Skin of body (tissue), 1 donor: ENCODE measurements at regions not wholly inside any gene's neighbourhood (a gene's known extent, or its start where the extent isn't known, plus 50 kb on each side); places are given as distances from the start of the nearest gene placed in this dataset.

ENCODE experiments used
- DNase-seq: peaks from one replicate; lab custom pipeline; 2025; lab: John Stamatoyannopoulos, UW

- no peak for DNase-seq
Measured at GRCh38 chr5:96074460-96074859, 112.8 kb upstream of the ELL2 start.

- DNase-seq, result no peak
Measured at GRCh38 chr5:96072791-96073165, 111.1 kb upstream of the ELL2 start.

GRCh38 chr5:96072138-96072790 lies 110.6 kb upstream of the ELL2 start:
- no peak for DNase-seq

GRCh38 chr5:96070622-96071225 lies 109.1 kb upstream of the ELL2 start:
- no peak for DNase-seq

GRCh38 chr5:96067894-96068614 lies 106.4 kb upstream of the ELL2 start:
- no peak for DNase-seq

GRCh38 chr5:96067251-96067650 lies 105.6 kb upstream of the ELL2 start:
- DNase-seq, result no peak

GRCh38 chr5:96066386-96066719 lies 104.7 kb upstream of the ELL2 start:
- no peak for DNase-seq

GRCh38 chr5:96065685-96066385 lies 104.2 kb upstream of the ELL2 start:
- DNase-seq, result no peak

- no peak for DNase-seq
Measured at GRCh38 chr5:96064877-96065276, 103.2 kb upstream of the ELL2 start.

GRCh38 chr5:96062836-96063235 lies 101.2 kb upstream of the ELL2 start:
- no peak for DNase-seq

GRCh38 chr5:96058084-96058483 lies 96.4 kb upstream of the ELL2 start:
- no peak for DNase-seq

GRCh38 chr5:96054311-96055030 lies 92.8 kb upstream of the ELL2 start:
- no peak for DNase-seq

GRCh38 chr5:96053063-96053735 lies 91.5 kb upstream of the ELL2 start:
- no peak for DNase-seq

- no peak for DNase-seq
Measured at GRCh38 chr5:96052374-96052773, 90.7 kb upstream of the ELL2 start.

- no peak for DNase-seq
Measured at GRCh38 chr5:96051401-96051830, 89.8 kb upstream of the ELL2 start.

GRCh38 chr5:96050273-96050880 lies 88.7 kb upstream of the ELL2 start:
- no peak for DNase-seq

- DNase-seq, result no peak
Measured at GRCh38 chr5:96049398-96050272, 88.0 kb upstream of the ELL2 start.

- DNase-seq, result no peak
Measured at GRCh38 chr5:96048763-96049162, 87.1 kb upstream of the ELL2 start.

GRCh38 chr5:96045888-96046287 lies 84.2 kb upstream of the ELL2 start:
- no peak for DNase-seq

GRCh38 chr5:96043446-96043845 lies 81.8 kb upstream of the ELL2 start:
- no peak for DNase-seq
